GM10248 (cell line): ENCODE measurements at regions not wholly inside any gene's neighbourhood (a gene's known extent, or its start where the extent isn't known, plus 50 kb on each side); places are given as distances from the start of the nearest gene placed in this dataset.

Source experiments
- CTCF ChIA-PET: fragments of 300-600 bp; sonication (Branson Sonifier 250); formaldehyde crosslinking; extraction: SDS; loops from one replicate; lab custom pipeline; 2021; ENCODE audit warnings: antibody characterized with exemption; lab: Yijun Ruan, JAX
- POLR2A ChIA-PET: fragments of 350-650 bp; sonication (Branson Sonifier 250); formaldehyde crosslinking; extraction: SDS; loops from one replicate; lab custom pipeline; 2020; ENCODE audit warnings: antibody characterized with exemption; lab: Yijun Ruan, JAX
- DNase-seq: peaks from one replicate; pipeline ENCODE4 v3.0.0; 2012; ENCODE audit errors: extremely low spot score
- CTCF ChIP-seq: IDR thresholded peaks from 2 replicates; pipeline ENCODE4 v1.5.1; 2012; ENCODE audit warnings: mild to moderate bottlenecking, low read depth; ENCODE audit errors: extremely low read depth, missing control alignments, control extremely low read depth

DNA sequence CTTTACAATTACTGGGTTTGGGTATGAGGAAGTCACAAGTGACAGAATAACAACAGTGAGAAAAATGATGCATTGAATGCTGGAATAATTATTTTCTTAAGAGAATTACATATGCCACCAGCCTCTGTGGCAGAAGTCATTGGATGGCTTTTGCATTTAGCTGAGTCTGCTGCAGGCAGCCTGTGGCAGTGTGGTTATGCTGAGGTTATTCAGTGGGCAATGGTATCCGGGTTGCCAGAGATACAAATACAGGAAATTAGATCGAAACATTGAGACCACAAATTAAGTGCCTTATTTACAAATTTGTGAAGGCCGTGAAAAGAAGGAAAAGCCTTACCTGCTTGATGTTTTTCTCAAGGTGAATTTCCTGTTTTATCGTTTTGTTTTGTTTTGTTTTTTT, 1050.0 kb downstream of the GALC start:
- no peak for TF ChIP-seq CTCF
- ChIA-PET POLR2A (no interaction called here), CTCF (interaction anchor here (1.1 kb wide), 1 partner anchor 12 kb away, joined by 3 read pairs; no protein-coding TSS in a partner anchor)
- no peak for DNase-seq

DNA sequence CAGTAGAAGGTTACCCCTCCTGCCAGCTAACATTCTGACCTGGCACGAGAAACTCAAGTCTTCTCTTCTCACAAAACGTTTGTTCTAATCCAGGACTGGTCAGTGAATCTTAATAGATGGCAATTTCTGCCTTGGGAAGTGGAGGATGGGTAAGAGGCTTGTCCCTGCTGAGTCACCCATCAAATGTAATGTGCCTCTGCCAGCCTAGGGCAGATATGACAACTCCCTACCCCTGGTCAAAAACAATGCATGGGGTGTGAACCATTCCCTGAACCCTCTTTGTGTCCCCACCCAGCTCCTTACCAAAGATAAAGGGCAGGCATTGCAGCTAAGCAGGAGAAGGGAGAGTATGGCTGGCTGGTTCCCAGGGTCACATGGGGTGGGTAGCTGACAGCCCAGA, 1052.9 kb downstream of the GALC start:
- DNase-seq, result no peak
- CTCF ChIA-PET, result interaction anchor here (1.3 to 1.8 kb wide), 2 partner anchors 10 to 12 kb away, joined by 3 to 4 read pairs; no protein-coding TSS in a partner anchor
- no peak for TF ChIP-seq CTCF
- POLR2A ChIA-PET, result no interaction called here

DNA sequence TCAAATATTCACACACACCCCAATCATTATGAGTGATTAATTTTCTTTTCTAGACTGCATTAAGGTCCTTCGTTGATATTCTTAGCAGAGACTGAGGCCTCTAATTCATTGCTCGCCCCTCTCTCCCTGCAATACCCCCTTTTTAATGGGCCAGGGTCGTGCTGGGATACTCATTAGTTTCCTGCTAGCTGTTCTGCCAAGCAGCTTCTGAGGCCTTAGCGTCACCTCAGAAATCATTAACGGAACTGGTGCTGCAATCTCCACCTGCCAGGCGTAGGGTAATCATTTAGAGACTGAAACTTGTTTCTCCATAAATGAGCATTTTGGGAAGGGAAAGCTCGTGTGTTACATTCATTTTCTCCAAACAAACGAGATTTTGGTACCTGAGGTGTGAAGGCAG, 1054.7 kb downstream of the GALC start:
- CTCF ChIA-PET, result interaction anchor here (1.2 to 1.8 kb wide), 2 partner anchors 8 to 14 kb away, joined by 3 read pairs; no protein-coding TSS in a partner anchor
- no peak for DNase-seq
- no peak for TF ChIP-seq CTCF
- POLR2A ChIA-PET, result no interaction called here

GRCh38 chr14:86936556-86936955, 1056.4 kb downstream of the GALC start:
- ChIA-PET POLR2A (no interaction called here), CTCF (interaction anchor here (1.5 kb wide), 1 partner anchor 9 kb away, joined by 3 read pairs; no protein-coding TSS in a partner anchor)
- no peak for DNase-seq
- TF ChIP-seq CTCF, result no peak

- ChIA-PET POLR2A (no interaction called here), CTCF (no interaction called here)
- no peak for TF ChIP-seq CTCF
- no peak for DNase-seq
Measured at GRCh38 chr14:86935241-86935885, 1057.6 kb downstream of the GALC start.

- ChIA-PET CTCF (interaction anchor here (1.1 kb wide), 1 partner anchor 11 kb away, joined by 3 read pairs; no protein-coding TSS in a partner anchor), POLR2A (no interaction called here)
- DNase-seq, result no peak
- TF ChIP-seq CTCF, result no peak
Measured at GRCh38 chr14:86933958-86934595, 1058.9 kb downstream of the GALC start.
